HG03103 (cell line): ENCODE measurements at regions not wholly inside any gene's neighbourhood (a gene's known extent, or its start where the extent isn't known, plus 50 kb on each side); places are given as distances from the start of the nearest gene placed in this dataset.
"Not testable (repeated sequence)": the region's sequence is repeated elsewhere in the genome, so short reads cannot be mapped to it uniquely, and the experiment has no call there.

ENCODE experiments used
- ATAC-seq: cut with Tn5 transposase; IDR thresholded peaks from one replicate; pipeline ENCODE4 v1.9.1; 2021; ENCODE audit warnings: low read depth; ENCODE audit not compliant: unreplicated experiment

GRCh38 chr1:157334041-157334440, 195.8 kb upstream of the ETV3 start:
- ATAC-seq: no peak

- not testable (repeated sequence) for ATAC-seq
Measured at GRCh38 chr1:157330177-157330576, 192.0 kb upstream of the ETV3 start.

- ATAC-seq: not testable (repeated sequence)
Measured at GRCh38 chr1:157328120-157328519, 189.9 kb upstream of the ETV3 start.

GRCh38 chr1:157326173-157326859, 188.1 kb upstream of the ETV3 start:
- no peak for ATAC-seq

GRCh38 chr1:157325220-157325619, 187.0 kb upstream of the ETV3 start:
- ATAC-seq: no peak

- not testable (repeated sequence) for ATAC-seq
Measured at GRCh38 chr1:157321972-157322371, 183.8 kb upstream of the ETV3 start.

- ATAC-seq: no peak
Measured at GRCh38 chr1:157319567-157319966, 181.4 kb upstream of the ETV3 start.

- not testable (repeated sequence) for ATAC-seq
Measured at GRCh38 chr1:157317229-157317628, 179.0 kb upstream of the ETV3 start.

- ATAC-seq: no peak
Measured at GRCh38 chr1:157315544-157315943, 177.3 kb upstream of the ETV3 start.

- no peak for ATAC-seq
Measured at GRCh38 chr1:157314408-157314807, 176.2 kb upstream of the ETV3 start.

GRCh38 chr1:157313240-157313807, 175.1 kb upstream of the ETV3 start:
- ATAC-seq: no peak

GRCh38 chr1:157312082-157312812, 174.1 kb upstream of the ETV3 start:
- no peak for ATAC-seq

- ATAC-seq: no peak
Measured at GRCh38 chr1:157311730-157312081, 173.5 kb upstream of the ETV3 start.

- ATAC-seq: not testable (repeated sequence)
Measured at GRCh38 chr1:157310805-157311729, 172.9 kb upstream of the ETV3 start.

GRCh38 chr1:157310401-157310800, 172.2 kb upstream of the ETV3 start:
- ATAC-seq: no peak

- no peak for ATAC-seq
Measured at GRCh38 chr1:157307491-157307890, 169.3 kb upstream of the ETV3 start.

- ATAC-seq: no peak
Measured at GRCh38 chr1:157306896-157307295, 168.7 kb upstream of the ETV3 start.

GRCh38 chr1:157304271-157304670, 166.1 kb upstream of the ETV3 start:
- no peak for ATAC-seq

- ATAC-seq: no peak
Measured at GRCh38 chr1:157302724-157303123, 164.5 kb upstream of the ETV3 start.

- ATAC-seq: no peak
Measured at GRCh38 chr1:157302199-157302497, 164.0 kb upstream of the ETV3 start.
